ENCODE measurements at regions not wholly inside any gene's neighbourhood (a gene's known extent, or its start where the extent isn't known, plus 50 kb on each side); places are given as distances from the start of the nearest gene placed in this dataset.

DNA sequence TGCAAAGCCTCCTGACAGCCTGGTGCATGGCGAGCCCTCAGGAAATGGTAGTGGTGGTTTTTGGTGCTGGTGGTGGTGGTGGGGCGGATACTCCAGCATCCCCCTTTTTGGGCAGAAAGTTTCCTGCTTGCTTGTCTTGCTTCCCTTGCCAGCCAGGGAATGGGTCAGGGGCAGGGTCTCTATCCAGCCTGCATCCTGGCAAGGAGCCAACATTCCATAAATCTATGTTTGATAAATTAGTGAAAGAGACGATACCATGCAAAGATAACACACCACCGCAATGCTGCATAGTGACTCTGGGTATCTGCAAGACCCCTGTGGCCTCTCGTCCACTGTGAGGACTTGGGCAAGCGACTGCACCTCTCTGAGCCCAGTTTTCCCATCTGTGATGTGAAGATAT lies 246.2 kb downstream of the LRFN2 start:
- H3K9me3 ChIP-seq = no peaks in the 10 kb centered on the region
- H3K36me3 ChIP-seq = no peaks in the 10 kb centered on the region
- no peak for DNase-seq
- H3K27me3 ChIP-seq = no peaks in the 10 kb centered on the region
- no peaks in the 10 kb centered on the region for H3K4me1 ChIP-seq
- TF ChIP-seq CTCF (IDR thresholded peaks at IDR 0.05) (no peak), POLR2A (IDR thresholded peaks at IDR 0.05) (no peak)
- H3K4me3 ChIP-seq = no peak overlapping the region
- intact Hi-C loops (cut with DNase I; ENCODE audit: low total_unique reads) = no loop called here
- H3K27ac ChIP-seq = no peak overlapping the region

- TF ChIP-seq POLR2A (IDR thresholded peaks at IDR 0.05) (no peak), CTCF (IDR thresholded peaks at IDR 0.05) (no peak)
Measured at GRCh38 chr6:40340196-40340595, 247.0 kb downstream of the LRFN2 start.

DNA sequence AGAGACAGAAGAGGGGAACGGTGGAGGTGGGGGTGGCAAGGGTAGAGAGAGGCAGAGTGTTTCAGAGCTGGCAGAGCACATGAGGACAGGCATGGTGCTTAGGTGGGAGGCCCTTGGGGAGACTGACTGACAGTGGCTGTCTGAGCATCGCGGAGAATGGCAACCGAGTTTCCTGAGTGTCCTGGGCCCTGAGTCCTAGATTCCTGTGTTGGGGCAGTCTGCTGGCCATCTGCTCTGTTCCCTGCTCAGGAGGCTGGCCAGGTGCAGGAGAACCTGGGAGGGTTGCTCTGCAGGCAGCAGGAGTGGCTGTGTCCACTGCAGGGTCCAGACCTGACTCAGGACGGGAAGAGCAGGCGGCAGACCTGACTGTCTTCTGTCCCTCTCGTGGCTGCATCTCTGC lies 248.9 kb downstream of the LRFN2 start:
- Histone ChIP-seq H3K4me3 (no peak overlapping the region), H3K27me3 (no peaks in the 10 kb centered on the region), H3K4me1 (no peaks in the 10 kb centered on the region), H3K9me3 (no peaks in the 10 kb centered on the region), H3K36me3 (no peaks in the 10 kb centered on the region), H3K27ac (no peak overlapping the region)
- TF ChIP-seq POLR2A (IDR thresholded peaks at IDR 0.05) (no peak), CTCF (IDR thresholded peaks at IDR 0.05) (no peak)
- no peak for DNase-seq
- intact Hi-C loops (cut with DNase I; ENCODE audit: low total_unique reads) = no loop called here

More at GRCh38 chr6:40340196-40340595, 247.0 kb downstream of the LRFN2 start:
- no peaks in the 10 kb centered on the region for H3K27me3 ChIP-seq
- no peak overlapping the region for H3K27ac ChIP-seq
- H3K4me3 ChIP-seq = no peak overlapping the region
- H3K9me3 ChIP-seq = no peaks in the 10 kb centered on the region
- H3K36me3 ChIP-seq = no peaks in the 10 kb centered on the region
- no peaks in the 10 kb centered on the region for H3K4me1 ChIP-seq
- no peak for DNase-seq
- intact Hi-C loops (cut with DNase I; ENCODE audit: low total_unique reads) = no loop called here

DNA sequence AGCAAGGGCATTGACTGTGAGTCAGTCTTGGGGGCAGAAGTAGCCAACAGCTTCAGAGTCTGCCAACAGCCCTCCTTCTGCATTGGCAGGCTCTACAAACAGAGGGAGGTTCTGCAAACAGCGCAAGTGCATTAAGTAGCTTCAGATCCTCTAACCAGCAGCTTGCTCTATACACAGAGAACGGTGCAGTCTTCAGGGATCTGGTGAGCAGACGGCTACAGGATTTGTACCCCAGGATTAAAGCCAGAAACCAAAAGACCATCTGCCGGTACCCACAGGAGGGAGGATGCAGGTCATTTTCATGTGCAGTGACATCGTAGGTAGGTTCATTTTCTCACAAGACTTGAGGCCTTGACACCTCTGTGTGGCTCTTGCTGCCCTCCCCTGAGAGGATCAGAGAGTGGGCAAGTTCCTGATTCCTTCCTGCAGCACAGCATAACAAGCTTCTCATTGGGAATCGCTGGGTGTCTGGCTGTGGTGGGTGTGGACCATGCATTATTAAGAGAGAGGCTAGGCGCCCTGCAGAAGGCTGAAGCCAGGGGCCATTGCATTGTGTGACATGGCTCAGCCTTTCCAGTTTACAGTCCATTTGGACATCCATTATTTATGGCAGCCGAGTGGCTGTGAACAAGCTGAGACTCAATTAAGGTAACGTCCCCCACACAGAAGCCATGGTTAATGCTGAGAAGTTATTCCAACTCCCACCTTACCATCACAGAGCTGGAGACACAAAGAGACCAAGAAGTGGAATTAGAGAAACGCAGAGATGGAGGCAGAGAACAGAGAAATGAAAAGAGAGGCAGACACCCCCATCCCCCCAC lies 250.0 kb downstream of the LRFN2 start:
- DNase-seq = no peak
- no peak overlapping the region for H3K4me3 ChIP-seq
- intact Hi-C loops (cut with DNase I; ENCODE audit: low total_unique reads) = no loop called here
- H3K27ac ChIP-seq = no peak overlapping the region
- no peaks in the 10 kb centered on the region for H3K36me3 ChIP-seq
- TF ChIP-seq POLR2A (IDR thresholded peaks at IDR 0.05) (no peak), CTCF (IDR thresholded peaks at IDR 0.05) (no peak)
- no peaks in the 10 kb centered on the region for H3K4me1 ChIP-seq
- H3K9me3 ChIP-seq = no peaks in the 10 kb centered on the region
- H3K27me3 ChIP-seq = no peaks in the 10 kb centered on the region

- intact Hi-C loops (cut with DNase I; ENCODE audit: low total_unique reads) = no loop called here
- no peak for DNase-seq
- no peaks in the 10 kb centered on the region for H3K4me1 ChIP-seq
- H3K27ac ChIP-seq = no peak overlapping the region
- H3K27me3 ChIP-seq = no peaks in the 10 kb centered on the region
- H3K9me3 ChIP-seq = no peaks in the 10 kb centered on the region
- no peak for TF ChIP-seq CTCF (IDR thresholded peaks at IDR 0.05)
- no peak for TF ChIP-seq POLR2A (IDR thresholded peaks at IDR 0.05)
- H3K36me3 ChIP-seq = no peaks in the 10 kb centered on the region
- H3K4me3 ChIP-seq = no peak overlapping the region
Measured at GRCh38 chr6:40336296-40336695, 250.9 kb downstream of the LRFN2 start.
